IPS-18a (cell line): ENCODE measurements at regions not wholly inside any gene's neighbourhood (a gene's known extent, or its start where the extent isn't known, plus 50 kb on each side); places are given as distances from the start of the nearest gene placed in this dataset.
"Not testable (repeated sequence)": the region's sequence is repeated elsewhere in the genome, so short reads cannot be mapped to it uniquely, and the experiment has no call there.

ENCODE experiments used
- H3K27ac ChIP-seq: one replicate; pipeline ENCODE4 v1.5.1; 2013; ENCODE audit warnings: low read length
- H3K27me3 ChIP-seq: one replicate; pipeline ENCODE4 v1.6.1; 2013; ENCODE audit warnings: mild to moderate bottlenecking, low read length; ENCODE audit not compliant: control insufficient read depth, insufficient read depth
- H3K36me3 ChIP-seq: one replicate; pipeline ENCODE4 v1.6.1; 2013; ENCODE audit warnings: low read depth, low read length; ENCODE audit not compliant: control insufficient read depth
- H3K4me1 ChIP-seq: one replicate; pipeline ENCODE4 v1.6.1; 2013; ENCODE audit warnings: low read depth, low read length; ENCODE audit not compliant: control insufficient read depth
- H3K4me3 ChIP-seq: one replicate; pipeline ENCODE4 v1.5.1; 2013; ENCODE audit warnings: low read length
- H3K9ac ChIP-seq: one replicate; pipeline ENCODE4 v1.6.1; 2013; ENCODE audit warnings: mild to moderate bottlenecking, low read length, moderate library complexity
- H3K9me3 ChIP-seq: one replicate; pipeline ENCODE4 v1.6.1; 2013; ENCODE audit warnings: low read depth, low read length; ENCODE audit not compliant: control insufficient read depth

DNA sequence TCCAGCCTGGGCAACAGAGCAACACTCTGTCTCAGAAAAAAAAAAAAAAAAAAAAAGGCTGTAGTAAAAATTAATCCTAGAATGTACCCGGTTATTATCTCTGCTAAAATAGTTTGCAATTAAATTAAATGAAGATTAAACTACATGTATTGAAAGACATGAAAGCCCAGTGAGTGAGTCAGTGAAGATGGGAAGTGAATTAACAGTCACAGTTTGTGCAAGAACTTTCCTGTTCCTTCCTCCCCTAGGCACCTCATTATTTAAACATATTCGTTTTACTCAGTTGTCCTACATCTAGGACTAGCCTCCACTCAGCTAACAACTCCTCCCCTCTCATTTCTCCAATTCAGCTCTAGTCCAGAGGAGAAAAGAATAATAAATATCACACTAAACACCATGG lies 88.2 kb downstream of the CDRT15L2 start:
- H3K4me3 ChIP-seq, H3K27me3 ChIP-seq, H3K9ac ChIP-seq, H3K9me3 ChIP-seq, H3K27ac ChIP-seq, H3K4me1 ChIP-seq, H3K36me3 ChIP-seq: not testable (repeated sequence)

DNA sequence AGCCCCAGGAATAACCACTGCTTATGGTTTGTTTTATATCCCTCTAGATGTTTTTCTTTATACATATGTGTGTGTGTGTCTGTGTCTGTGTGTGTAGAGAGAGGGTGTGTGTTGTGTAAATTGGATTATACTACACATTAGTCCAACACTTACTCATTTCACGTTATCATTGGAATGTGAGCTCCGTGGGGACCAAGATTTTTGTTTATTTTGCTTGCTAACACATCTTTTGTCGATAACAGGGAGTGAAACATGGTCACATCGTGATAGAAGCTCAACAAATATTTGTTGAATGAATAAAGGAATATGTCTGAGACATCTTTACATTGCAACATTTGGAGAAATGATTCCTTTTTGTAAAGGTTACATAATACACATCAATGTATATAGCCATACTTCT lies 88.8 kb downstream of the CDRT15L2 start:
- H3K4me3 ChIP-seq, H3K27me3 ChIP-seq, H3K9ac ChIP-seq, H3K36me3 ChIP-seq, H3K9me3 ChIP-seq, H3K27ac ChIP-seq, H3K4me1 ChIP-seq: not testable (repeated sequence)

DNA sequence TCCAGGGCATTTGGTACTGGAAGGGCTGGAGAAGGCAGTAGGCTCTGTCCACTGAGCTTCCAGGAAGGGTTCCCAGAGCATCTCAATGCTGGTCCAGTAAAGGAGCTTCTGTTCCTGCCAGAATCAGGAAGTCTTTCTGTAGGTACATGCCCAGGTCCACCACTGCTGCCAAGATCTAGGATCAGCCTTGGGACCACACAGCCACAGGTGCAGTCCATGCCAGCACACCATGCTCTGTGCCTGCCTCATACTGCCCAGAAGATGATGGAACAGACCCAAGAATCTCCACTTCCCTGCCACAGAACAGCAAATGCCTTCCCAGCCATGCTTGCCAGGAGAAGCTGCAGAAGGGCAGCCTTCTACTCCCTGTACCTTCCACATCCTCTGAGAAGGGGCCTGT lies 89.3 kb downstream of the CDRT15L2 start:
- not testable (repeated sequence) for H3K27ac ChIP-seq, H3K4me1 ChIP-seq, H3K4me3 ChIP-seq, H3K36me3 ChIP-seq, H3K9ac ChIP-seq, H3K27me3 ChIP-seq, H3K9me3 ChIP-seq

DNA sequence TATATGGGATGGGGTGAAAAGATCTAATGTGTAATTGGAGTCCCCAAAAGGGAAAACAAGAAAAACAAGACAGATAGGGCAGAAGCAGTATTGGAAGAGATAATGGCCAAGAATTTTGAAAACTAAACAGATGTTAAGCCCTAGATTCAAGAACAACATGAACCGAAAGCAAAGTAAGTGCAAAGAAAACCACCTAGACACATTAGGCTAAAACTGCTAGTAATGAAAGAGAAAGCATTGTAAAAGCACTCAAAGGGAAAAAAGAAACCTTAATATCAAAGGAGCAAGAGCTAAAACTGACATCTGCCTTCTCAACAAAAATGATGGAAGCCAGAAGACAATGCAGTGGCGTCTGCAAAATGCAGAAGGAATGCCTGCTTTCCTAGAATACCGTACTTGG lies 91.0 kb downstream of the CDRT15L2 start:
- H3K9ac ChIP-seq, H3K9me3 ChIP-seq, H3K4me1 ChIP-seq, H3K27ac ChIP-seq, H3K4me3 ChIP-seq, H3K27me3 ChIP-seq, H3K36me3 ChIP-seq: not testable (repeated sequence)

DNA sequence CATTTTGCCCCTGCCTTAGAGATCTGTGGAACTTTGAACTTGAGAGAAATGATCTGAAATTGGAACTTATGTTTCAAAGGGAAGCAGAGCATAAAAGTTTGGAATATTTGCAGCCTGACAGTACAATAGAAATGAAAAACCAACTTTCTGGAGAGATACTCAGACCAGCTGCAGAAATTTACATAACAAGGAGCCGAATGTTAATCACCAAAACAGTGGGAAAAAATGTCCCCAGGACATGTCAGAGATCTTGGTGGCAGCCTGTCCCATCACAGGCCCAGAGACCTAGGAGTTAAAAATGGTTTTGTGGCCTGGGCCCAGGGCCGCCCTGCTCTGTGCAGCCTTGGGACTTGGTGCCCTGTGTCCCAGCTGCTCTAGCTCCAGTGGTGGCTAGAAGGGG lies 94.8 kb downstream of the CDRT15L2 start:
- not testable (repeated sequence) for H3K4me1 ChIP-seq, H3K36me3 ChIP-seq, H3K27ac ChIP-seq, H3K27me3 ChIP-seq, H3K9ac ChIP-seq, H3K9me3 ChIP-seq, H3K4me3 ChIP-seq

DNA sequence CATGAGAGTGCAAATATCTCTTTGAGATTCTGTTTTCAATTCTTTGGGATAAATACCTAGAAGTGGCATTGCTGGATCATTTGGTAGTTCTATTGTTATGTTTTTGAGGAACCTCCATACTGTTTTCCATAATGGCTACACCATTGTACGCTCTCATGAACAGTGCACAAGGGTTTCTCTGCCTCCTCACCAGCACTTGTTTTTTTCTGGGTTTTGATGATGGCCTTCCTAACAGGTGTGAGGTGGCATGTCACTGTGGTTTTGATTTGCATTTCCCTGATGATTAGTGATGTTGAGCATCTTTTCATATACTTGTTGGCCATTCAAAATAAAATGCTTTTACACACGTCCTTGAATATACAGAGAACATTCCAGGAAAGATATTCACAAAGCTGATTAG lies 96.2 kb downstream of the CDRT15L2 start:
- H3K9ac ChIP-seq, H3K4me3 ChIP-seq, H3K4me1 ChIP-seq, H3K27me3 ChIP-seq, H3K36me3 ChIP-seq, H3K9me3 ChIP-seq, H3K27ac ChIP-seq: not testable (repeated sequence)

DNA sequence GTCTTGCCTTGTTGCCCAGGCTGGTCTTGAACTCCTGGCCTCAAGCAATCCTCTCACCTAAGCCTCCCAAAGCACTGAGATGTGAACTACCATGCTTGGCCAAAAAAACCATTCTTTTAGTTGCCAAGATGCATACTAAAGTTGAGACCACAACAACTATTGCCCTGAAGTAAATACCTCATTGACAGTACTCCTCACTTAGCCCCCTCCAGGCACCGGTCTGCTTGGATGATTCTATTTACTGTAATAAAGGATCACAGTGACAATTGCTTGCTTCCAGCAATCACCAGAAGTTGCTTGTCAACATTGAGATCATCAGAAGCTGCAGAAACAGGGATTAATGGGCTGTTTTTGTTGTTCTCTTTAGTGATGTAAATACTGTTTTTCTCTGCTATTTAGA lies 97.1 kb downstream of the CDRT15L2 start:
- not testable (repeated sequence) for H3K27ac ChIP-seq, H3K9me3 ChIP-seq, H3K27me3 ChIP-seq, H3K4me1 ChIP-seq, H3K36me3 ChIP-seq, H3K4me3 ChIP-seq, H3K9ac ChIP-seq

DNA sequence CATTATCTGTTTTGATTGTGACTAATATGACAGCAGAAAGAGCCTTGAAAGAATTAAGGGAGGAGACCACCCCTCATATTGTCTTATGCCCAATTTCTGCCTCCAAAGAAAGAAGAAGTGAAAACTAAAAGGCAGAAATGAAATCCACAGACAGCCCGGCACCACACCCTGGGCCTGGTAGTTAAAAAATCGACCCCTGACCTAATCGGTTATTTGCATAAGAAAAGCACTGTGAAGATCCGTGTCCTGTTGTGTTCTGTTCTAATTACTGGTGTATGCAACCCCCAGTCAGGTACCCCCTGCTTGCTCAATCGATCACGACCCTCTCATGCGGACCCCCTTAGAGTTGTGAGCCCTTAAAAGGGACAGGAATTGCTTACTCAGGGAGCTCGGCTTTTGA lies 97.9 kb downstream of the CDRT15L2 start:
- not testable (repeated sequence) for H3K9me3 ChIP-seq, H3K9ac ChIP-seq, H3K27me3 ChIP-seq, H3K27ac ChIP-seq, H3K4me3 ChIP-seq, H3K36me3 ChIP-seq, H3K4me1 ChIP-seq

DNA sequence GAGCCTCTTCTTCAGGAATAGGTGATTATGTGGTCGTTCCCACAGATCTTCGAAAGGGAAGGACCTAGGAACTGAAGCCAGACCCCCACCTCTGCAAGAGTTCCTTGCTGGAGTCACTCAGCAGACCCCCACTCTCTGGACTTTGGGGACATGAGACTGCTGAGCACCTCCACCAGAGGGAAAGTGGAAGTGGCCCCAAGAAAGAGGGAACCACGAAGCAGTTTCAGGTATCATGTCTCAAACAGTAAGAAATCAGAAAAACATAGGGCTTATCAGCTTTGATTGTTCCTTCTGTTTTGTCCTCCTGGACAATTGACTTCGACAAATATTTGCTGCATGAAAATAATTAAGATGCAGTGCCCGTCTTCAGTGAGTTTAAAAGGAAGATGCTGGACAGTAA lies 98.9 kb downstream of the CDRT15L2 start:
- H3K4me1 ChIP-seq, H3K27ac ChIP-seq, H3K9ac ChIP-seq, H3K36me3 ChIP-seq, H3K4me3 ChIP-seq, H3K9me3 ChIP-seq, H3K27me3 ChIP-seq: not testable (repeated sequence)

DNA sequence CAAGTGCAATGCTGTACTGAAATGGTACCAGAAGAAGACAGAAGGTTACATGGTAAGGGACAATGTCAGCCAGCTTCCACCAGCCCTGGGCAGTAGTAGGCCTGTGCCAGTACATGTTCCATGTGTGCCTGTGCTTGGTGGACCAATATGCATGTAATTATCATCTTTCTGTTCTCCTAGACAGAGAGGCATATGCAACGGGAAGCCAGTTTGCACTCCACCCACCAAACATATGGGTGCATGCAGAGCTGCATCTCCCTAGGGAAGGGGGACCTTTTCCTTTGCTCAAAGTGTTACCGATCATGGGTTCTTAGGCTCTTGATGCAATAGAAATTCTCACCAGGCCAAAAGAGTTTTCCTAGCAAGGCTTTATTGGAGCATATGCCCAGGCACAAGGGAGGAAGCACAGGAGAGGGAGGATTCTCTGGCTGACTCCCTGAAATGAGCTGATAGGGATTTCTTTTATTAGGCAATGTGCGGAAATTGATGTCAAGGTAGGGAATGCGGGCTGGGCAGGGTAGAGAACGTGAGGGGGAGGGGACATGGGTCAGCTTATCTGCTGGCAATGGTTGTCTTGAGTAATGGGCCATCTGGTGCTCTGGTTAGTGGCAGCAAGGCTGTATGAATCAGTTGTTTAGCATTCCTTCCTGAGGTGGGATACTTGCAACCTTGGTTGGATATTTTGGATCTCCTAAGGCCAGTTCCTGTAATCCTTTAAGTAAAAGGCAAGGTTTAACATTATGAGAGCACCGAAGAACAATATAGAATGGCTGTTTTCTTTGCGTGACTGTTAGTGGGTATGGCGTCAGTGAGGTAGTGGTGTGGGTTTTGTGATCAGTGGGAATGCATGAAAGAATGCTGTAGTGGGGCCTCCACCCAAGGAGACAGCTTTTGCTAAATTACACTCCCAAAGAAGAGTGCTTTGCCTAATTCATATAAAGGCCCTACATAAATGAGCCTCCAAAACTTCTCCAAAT lies 102.5 kb downstream of the CDRT15L2 start:
- H3K9ac ChIP-seq, H3K27ac ChIP-seq, H3K4me1 ChIP-seq, H3K36me3 ChIP-seq, H3K9me3 ChIP-seq, H3K27me3 ChIP-seq, H3K4me3 ChIP-seq: not testable (repeated sequence)

DNA sequence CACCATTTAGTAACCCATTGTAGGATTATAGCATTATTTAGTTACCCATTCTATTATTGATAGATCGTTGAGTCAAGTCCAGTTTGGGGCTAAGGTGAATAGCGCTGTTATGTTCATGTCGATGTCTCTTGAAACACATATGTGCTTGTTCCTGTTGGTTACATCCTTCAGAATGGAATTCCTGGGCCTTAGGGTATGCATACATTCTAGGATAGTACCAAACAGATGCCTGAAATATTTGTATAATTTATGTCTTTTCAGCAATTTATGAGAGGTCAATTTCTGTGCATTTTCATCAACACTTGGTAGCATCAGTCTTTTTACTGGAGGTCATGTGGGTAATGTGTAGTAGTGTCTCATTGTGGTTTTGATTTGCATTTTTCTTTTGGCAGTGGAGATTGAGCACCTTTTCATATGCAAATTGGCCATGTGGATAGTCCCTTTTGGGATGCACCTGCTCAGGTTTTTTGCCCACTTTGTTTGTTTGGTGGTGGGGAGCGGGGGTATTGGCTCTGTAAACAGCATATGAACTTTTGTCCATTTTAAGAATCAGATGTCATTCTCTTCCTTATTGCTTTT lies 104.2 kb downstream of the CDRT15L2 start:
- H3K27ac ChIP-seq, H3K27me3 ChIP-seq, H3K9me3 ChIP-seq, H3K4me1 ChIP-seq, H3K36me3 ChIP-seq, H3K9ac ChIP-seq, H3K4me3 ChIP-seq: not testable (repeated sequence)

DNA sequence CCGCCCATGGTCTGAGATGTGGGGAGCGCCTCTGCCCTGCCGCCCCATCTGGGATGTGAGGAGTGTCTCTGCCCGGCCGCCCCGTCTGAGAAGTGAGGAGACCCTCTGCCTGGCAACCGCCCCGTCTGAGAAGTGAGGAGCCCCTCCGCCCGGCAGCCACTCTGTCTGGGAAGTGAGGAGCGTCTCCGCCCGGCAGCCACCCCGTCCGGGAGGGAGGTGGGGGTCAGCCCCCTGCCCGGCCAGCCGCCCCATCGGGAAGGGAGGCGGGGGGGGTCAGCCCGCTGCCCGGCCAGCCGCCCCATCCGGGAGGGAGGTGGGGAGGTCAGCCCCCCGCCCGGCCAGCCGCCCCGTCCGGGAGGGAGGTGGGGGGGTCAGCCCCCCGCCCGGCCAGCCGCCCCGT lies 105.5 kb downstream of the CDRT15L2 start:
- not testable (repeated sequence) for H3K36me3 ChIP-seq, H3K27ac ChIP-seq

More for the DNA sequence above, 105.5 kb downstream of the CDRT15L2 start:
- not testable (repeated sequence) for H3K27me3 ChIP-seq, H3K9me3 ChIP-seq, H3K9ac ChIP-seq, H3K4me1 ChIP-seq, H3K4me3 ChIP-seq
